ENCODE measurements at regions not wholly inside any gene's neighbourhood (a gene's known extent, or its start where the extent isn't known, plus 50 kb on each side); places are given as distances from the start of the nearest gene placed in this dataset.

GRCh38 chr2:109669731-109670130, 55.6 kb downstream of the SOWAHC start:
- 92 to 96% methylated on average over 11 of the region's 11 CpGs for WGBS, 2 donors
- TF ChIP-seq CTCF (IDR thresholded peaks at IDR 0.05): no peak
- no peaks in the 10 kb centered on the region for H3K36me3 ChIP-seq
- no peak overlapping the region for H3K4me3 ChIP-seq
- peak in 1 of 8 donors; percentile 38 for ATAC-seq
- intact Hi-C loops (cut with DNase I): loop anchor here in 1 of 10 donors (10.0 kb wide), 1 partner anchor 55 kb away; the partner anchor contains the start of genes SEPTIN10 and SOWAHC
- no peak overlapping the region for H3K27ac ChIP-seq
- no peaks in the 10 kb centered on the region for H3K9me3 ChIP-seq
- no peaks in the 10 kb centered on the region for H3K27me3 ChIP-seq
- no peaks in the 10 kb centered on the region for H3K4me1 ChIP-seq
- no peak for DNase-seq

GRCh38 chr2:109670556-109671411, 56.6 kb downstream of the SOWAHC start:
- 89 to 96% methylated on average over 8 of the region's 8 CpGs for WGBS, 2 donors
- DNase-seq (no peak), ATAC-seq (no peak)
- Histone ChIP-seq H3K9me3 (no peaks in the 10 kb centered on the region), H3K27me3 (no peaks in the 10 kb centered on the region), H3K27ac (no peak overlapping the region), H3K4me1 (no peaks in the 10 kb centered on the region), H3K4me3 (no peak overlapping the region), H3K36me3 (no peaks in the 10 kb centered on the region)
- intact Hi-C loops (cut with DNase I): no loop called here
- TF ChIP-seq CTCF (IDR thresholded peaks at IDR 0.05): no peak

GRCh38 chr2:109674894-109675534, 60.9 kb downstream of the SOWAHC start:
- H3K9me3 ChIP-seq: no peaks in the 10 kb centered on the region

More at GRCh38 chr2:109674894-109675534, 60.9 kb downstream of the SOWAHC start:
- intact Hi-C loops (cut with DNase I): no loop called here
- DNase-seq (no peak), ATAC-seq (no peak)
- no peak overlapping the region for H3K27ac ChIP-seq
- H3K36me3 ChIP-seq: no peaks in the 10 kb centered on the region
- 87 to 89% methylated on average over 8 of the region's 8 CpGs for WGBS, 2 donors
- H3K4me1 ChIP-seq: peaks cover 0 to 10% (median 0%) of the 10 kb centered on the region in 9 donors
- no peak for TF ChIP-seq CTCF (IDR thresholded peaks at IDR 0.05)
- H3K27me3 ChIP-seq: no peaks in the 10 kb centered on the region
- H3K4me3 ChIP-seq: no peak overlapping the region

Measured in heart right ventricle (tissue), 16 donors.